Activated CD4-positive, alpha-beta T cell treated with anti-CD3 and anti-CD28 coated beads, Interleukin-2, amount 10 ng/mL, durations not matched to agents 24 days and 14 days (primary cell): ENCODE measurements at regions not wholly inside any gene's neighbourhood (a gene's known extent, or its start where the extent isn't known, plus 50 kb on each side); places are given as distances from the start of the nearest gene placed in this dataset.
A peak's percentile ranks its signal among the peaks of the same experiment; 100 is the strongest.

Experiments
- DNase-seq: peaks from one replicate; pipeline ENCODE4 v3.0.0; 2022
- H3K27ac Mint-ChIP-seq: one replicate; pipeline ENCODE4 v1.8.0; 2022; ENCODE audit warnings: mild to moderate bottlenecking, mixed read lengths
- H3K27me3 Mint-ChIP-seq: one replicate; pipeline ENCODE4 v1.8.0; 2022; ENCODE audit warnings: mixed read lengths
- H3K36me3 Mint-ChIP-seq: one replicate; pipeline ENCODE4 v1.8.0; 2022; ENCODE audit warnings: low read depth, mild to moderate bottlenecking, mixed read lengths
- H3K4me1 Mint-ChIP-seq: one replicate; pipeline ENCODE4 v1.8.0; 2021; ENCODE audit warnings: mixed read lengths
- H3K4me3 Mint-ChIP-seq: one replicate; pipeline ENCODE4 v1.8.0; 2022; ENCODE audit warnings: mild to moderate bottlenecking, moderate library complexity, mixed read lengths
- H3K9me3 Mint-ChIP-seq: one replicate; pipeline ENCODE4 v1.8.0; 2021; ENCODE audit warnings: mixed read lengths
- intact Hi-C: fragments of 100-400 bp; cut with micrococcal nuclease; formaldehyde crosslinking; loops from one replicate; pipeline ENCODE4 v1.15.1; 2023

DNA sequence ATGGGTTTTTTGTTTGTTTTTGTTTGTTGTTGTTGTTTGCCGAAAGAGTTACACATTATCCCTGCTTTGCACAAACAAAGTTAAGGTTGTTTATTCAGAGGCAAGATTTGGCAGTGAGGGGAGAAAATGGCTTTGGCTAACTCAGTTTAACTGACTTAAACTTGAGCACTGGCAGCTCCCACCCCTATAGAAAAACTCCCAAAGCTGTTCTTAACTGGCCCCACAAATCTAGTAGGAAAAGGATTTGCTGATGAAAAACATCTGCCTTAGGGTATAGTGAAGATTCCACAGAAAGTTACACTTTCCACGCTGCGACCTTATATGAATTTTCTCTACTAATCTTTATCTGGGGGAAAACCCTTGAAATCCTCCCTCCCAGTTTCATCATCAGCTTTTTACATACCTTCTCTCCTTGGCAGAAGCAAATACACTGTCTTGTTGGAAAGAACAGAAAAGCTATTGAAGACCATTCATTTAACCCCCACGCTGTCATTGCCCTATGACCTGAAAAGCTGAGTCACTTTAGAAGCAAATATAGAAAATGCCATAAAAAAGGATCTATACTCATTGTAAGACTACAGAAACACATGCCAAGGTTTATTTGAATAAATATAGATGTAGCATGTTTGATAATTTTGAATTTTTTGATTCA, 551.7 kb downstream of the NR2F2 start:
- no peaks in the 10 kb centered on the region for H3K36me3 Mint-ChIP-seq
- no peaks in the 10 kb centered on the region for H3K27me3 Mint-ChIP-seq
- intact Hi-C loops: no loop called here
- no peaks in the 10 kb centered on the region for H3K4me1 Mint-ChIP-seq
- no peak overlapping the region for H3K27ac Mint-ChIP-seq
- H3K4me3 Mint-ChIP-seq: no peak overlapping the region
- no peak for DNase-seq
- H3K9me3 Mint-ChIP-seq: peaks cover 10% of the 10 kb centered on the region

DNA sequence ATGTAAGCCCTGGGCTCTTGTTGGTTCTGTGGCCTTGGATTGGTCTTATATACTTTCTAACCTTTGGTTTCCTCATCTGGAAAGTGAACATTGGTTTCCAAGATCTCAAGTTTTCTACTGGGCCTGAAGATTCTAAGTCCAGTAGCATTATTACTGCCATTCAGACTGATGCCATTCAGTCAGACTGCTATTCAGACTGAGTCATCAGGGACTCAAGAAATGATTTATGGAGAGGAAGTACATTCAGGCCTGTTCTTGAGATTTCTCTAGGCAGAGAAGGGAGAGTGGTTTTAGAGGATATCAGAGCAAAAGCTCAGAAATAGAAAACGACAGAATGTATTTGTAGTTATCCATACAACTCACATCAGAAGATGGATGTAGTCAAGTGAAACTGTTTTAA, 557.2 kb downstream of the NR2F2 start:
- Mint-ChIP-seq H3K4me3 (no peak overlapping the region), H3K27ac (no peak overlapping the region), H3K27me3 (no peaks in the 10 kb centered on the region), H3K4me1 (peaks cover 10% of the 10 kb centered on the region), H3K36me3 (no peaks in the 10 kb centered on the region), H3K9me3 (peaks cover 7% of the 10 kb centered on the region)
- intact Hi-C loops: no loop called here
- DNase-seq: no peak

DNA sequence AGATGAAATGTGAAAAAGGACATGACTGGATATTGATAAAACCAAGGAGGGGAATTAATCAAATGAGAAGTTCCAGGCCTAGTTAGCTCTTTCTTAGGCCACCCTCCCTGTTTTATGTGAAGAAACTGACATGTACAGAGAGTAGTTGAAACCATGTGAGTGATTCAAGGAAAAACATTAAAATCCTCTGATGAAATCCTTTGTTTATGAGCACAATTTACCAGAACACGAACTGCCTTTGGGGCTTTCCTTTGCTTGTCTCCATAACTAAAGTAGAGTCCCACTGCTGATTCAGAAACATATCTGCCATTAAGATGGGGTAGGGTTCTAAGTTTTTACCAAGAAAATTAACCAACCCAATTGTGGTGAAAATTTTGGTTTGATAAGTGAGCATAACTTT, 558.3 kb downstream of the NR2F2 start:
- Mint-ChIP-seq H3K9me3 (peaks cover 7% of the 10 kb centered on the region), H3K36me3 (no peaks in the 10 kb centered on the region), H3K27me3 (peaks cover 1% of the 10 kb centered on the region), H3K27ac (peak overlapping the region; percentile 51), H3K4me3 (peak overlapping the region; percentile 18), H3K4me1 (peaks cover 10% of the 10 kb centered on the region)
- no peak for DNase-seq
- intact Hi-C loops: no loop called here

DNA sequence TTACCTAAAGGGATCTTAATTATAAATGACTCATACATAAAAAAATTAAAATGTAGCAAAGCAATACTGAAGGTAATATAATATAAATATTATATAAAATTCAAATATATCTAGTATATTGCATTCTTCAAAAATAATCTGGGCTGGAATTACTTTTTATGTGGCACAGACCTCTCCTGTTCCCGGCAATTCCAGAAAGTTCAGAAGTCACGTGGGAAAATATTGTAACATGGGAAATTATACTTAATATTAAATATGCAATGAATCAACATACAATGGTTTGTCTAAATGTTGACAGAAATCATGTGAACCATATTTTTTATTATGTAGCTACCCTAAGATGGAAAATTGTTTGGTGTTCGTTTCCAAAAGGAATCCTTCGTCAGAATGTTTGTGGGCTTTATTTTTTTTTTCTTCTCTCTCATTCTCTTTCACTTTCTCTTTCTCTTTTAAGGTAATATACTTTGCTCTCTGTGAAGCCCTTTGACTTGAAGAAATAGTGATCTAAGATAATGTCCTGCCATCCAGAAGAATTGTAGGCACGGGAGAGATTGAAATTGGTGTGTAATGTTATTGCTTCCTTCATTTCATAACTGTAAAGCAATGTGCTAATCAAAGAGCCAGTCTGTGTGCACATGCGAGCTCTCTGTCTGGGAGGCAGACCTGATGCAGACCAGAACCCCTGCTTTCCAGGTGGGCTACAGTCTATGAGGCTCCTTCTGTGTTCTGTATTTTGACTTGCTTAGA, 559.4 kb downstream of the NR2F2 start:
- Mint-ChIP-seq H3K4me3 (peak overlapping the region; percentile 83), H3K36me3 (no peaks in the 10 kb centered on the region), H3K27ac (peak overlapping the region; percentile 65), H3K4me1 (peaks cover 10% of the 10 kb centered on the region), H3K27me3 (peaks cover 1% of the 10 kb centered on the region), H3K9me3 (peaks cover 7% of the 10 kb centered on the region)
- intact Hi-C loops: no loop called here
- peak; percentile 58 for DNase-seq

DNA sequence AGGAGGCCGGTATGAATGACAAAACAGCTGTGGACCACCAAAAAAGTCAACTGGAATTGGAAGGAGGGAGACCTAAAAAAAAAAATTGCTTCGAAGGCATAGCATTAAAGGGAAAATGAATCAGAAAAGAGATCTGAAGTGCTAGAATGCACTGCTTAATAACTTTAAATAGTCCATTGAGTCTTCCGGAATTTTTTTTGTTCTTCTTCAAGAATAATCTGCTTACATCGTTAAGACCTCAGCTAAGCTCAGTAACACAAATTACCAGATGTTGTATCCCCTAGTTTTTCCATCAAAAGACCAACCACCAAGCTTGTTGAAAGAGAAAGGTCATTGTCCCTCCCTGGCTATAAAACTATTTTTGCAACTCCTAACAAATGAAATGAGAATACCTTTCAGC, 560.5 kb downstream of the NR2F2 start:
- no peaks in the 10 kb centered on the region for H3K36me3 Mint-ChIP-seq
- H3K4me1 Mint-ChIP-seq: peaks cover 10% of the 10 kb centered on the region
- intact Hi-C loops: no loop called here
- peak overlapping the region; percentile 14 for H3K4me3 Mint-ChIP-seq
- H3K9me3 Mint-ChIP-seq: peaks cover 7% of the 10 kb centered on the region
- DNase-seq: no peak
- no peak overlapping the region for H3K27ac Mint-ChIP-seq
- peaks cover 1% of the 10 kb centered on the region for H3K27me3 Mint-ChIP-seq

DNA sequence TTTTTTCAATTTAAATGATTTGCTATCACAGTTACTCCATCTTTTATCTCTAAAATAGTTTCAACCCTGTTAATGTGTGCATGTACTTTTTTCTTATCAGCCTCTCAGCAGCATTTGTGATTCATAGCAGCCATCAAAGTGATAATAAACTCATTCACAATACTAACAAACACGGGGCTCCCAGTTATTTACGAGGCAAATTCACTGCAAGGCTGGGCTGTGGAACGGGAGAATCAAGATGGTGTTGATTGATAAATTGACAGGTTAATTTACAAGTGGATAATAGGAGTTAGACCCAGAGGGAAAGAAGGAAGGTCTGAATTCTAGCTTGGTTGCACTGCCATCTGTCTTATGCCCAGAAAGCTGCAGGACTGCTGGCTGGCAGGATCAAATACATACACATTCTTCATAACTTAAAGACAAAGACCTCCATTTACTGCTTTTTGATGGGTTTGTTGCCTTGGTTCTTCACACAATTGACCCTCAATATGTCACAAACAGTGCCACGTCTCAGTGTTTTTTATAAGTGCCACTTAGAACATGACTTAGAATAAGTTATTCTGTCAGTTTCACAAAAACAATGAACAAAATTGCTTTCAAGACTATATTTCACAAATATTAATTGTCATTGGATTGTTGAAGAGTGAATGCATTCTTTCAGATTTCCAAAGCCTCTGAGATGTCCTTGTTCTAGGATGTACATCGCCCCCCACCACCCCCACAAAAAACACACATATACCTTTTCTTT, 562.8 kb downstream of the NR2F2 start:
- peaks cover 10% of the 10 kb centered on the region for H3K4me1 Mint-ChIP-seq
- peak; percentile 54 for DNase-seq
- H3K27ac Mint-ChIP-seq: no peak overlapping the region
- H3K27me3 Mint-ChIP-seq: peaks cover 1% of the 10 kb centered on the region
- H3K9me3 Mint-ChIP-seq: no peaks in the 10 kb centered on the region
- no peak overlapping the region for H3K4me3 Mint-ChIP-seq
- no peaks in the 10 kb centered on the region for H3K36me3 Mint-ChIP-seq
- intact Hi-C loops: no loop called here

DNA sequence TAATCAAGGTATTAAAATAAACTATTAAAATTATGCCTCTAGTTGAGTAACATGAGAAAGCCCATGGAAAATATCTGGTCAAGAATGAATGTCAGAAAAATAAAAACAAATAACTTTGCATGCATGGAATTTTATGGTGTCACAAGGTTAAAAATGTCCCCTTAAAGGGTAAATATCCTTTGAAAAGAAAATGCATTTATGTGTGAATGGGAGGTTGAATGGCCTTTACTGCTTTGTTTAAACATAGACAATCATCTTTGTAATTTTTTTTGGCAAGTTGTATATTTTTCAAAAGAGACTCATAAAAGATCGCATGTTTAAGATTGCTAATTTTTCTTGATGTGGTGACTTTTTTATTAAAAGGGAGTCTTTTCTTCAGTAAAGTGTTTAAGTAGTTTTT, 564.2 kb downstream of the NR2F2 start:
- H3K36me3 Mint-ChIP-seq: no peaks in the 10 kb centered on the region
- intact Hi-C loops: no loop called here
- H3K27ac Mint-ChIP-seq: no peak overlapping the region
- H3K9me3 Mint-ChIP-seq: no peaks in the 10 kb centered on the region
- H3K4me1 Mint-ChIP-seq: peaks cover 8% of the 10 kb centered on the region
- no peak overlapping the region for H3K4me3 Mint-ChIP-seq
- DNase-seq: no peak
- peaks cover 1% of the 10 kb centered on the region for H3K27me3 Mint-ChIP-seq

DNA sequence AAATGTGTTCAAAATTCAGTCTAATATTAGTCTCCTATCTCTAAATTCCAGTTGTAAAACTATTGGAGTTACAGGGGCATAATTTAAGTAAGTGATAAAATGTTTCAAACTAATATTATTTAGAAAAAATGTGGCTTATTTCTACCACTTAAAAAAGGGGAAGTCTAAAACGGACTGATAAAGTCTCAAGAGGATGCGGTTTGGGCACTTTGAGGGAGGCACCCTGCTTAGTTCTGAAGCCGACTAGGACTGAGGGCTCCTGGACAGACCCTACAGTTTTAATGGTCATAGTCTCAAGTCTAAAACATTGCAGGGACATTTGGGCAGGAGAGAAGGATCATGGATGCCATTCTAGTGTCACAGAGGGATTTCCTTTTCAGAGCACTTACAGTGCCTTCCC, 566.3 kb downstream of the NR2F2 start:
- no peaks in the 10 kb centered on the region for H3K36me3 Mint-ChIP-seq
- intact Hi-C loops: no loop called here
- peaks cover 1% of the 10 kb centered on the region for H3K27me3 Mint-ChIP-seq
- no peaks in the 10 kb centered on the region for H3K4me1 Mint-ChIP-seq
- peaks cover 10% of the 10 kb centered on the region for H3K9me3 Mint-ChIP-seq
- no peak overlapping the region for H3K4me3 Mint-ChIP-seq
- no peak overlapping the region for H3K27ac Mint-ChIP-seq
- DNase-seq: no peak

DNA sequence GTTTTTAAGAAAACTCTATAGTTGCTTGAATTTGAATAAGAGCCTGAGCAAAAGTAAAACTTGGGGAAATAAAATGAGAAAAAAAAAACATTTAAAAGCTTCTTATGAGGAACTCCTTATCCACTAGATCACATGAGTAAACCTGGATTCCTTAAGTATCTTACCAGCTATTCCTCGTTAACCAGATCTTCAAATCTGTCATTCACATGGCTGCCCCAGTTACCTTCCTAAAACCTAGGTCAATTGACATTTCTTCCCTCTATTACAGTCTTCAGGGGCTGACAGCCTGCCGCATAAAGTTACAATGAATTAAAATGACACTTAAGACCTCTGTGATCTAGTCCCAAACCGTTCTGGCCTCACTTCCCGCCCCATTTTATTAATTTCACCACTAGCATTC, 583.6 kb downstream of the NR2F2 start:
- Mint-ChIP-seq H3K9me3 (peaks cover 8% of the 10 kb centered on the region), H3K4me3 (no peak overlapping the region)
- intact Hi-C loops: no loop called here

DNA sequence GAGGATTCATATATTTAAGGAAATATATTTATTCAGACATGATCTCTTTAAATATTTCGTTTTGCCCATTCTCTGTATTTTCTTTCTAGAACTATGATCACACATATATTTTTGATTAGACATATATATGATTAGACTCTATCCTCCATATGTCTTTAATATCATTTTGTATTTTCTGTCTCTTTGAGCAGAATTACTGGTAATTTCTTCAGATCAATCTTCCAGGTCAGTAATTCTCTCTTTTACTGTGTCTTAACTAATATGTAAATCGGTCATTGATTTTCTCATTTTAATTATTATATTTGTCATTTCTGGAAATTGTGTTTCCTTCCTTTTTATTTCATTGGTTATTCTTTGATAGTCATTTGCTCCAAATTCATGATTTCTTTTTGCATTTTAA, 586.2 kb downstream of the NR2F2 start:
- DNase-seq: no peak
- intact Hi-C loops: no loop called here
- no peaks in the 10 kb centered on the region for H3K4me1 Mint-ChIP-seq
- H3K4me3 Mint-ChIP-seq: no peak overlapping the region
- no peaks in the 10 kb centered on the region for H3K27me3 Mint-ChIP-seq
- no peak overlapping the region for H3K27ac Mint-ChIP-seq
- H3K36me3 Mint-ChIP-seq: no peaks in the 10 kb centered on the region
- peaks cover 10% of the 10 kb centered on the region for H3K9me3 Mint-ChIP-seq

More for the DNA sequence above, 583.6 kb downstream of the NR2F2 start:
- DNase-seq: no peak
- Mint-ChIP-seq H3K4me1 (no peaks in the 10 kb centered on the region), H3K36me3 (no peaks in the 10 kb centered on the region), H3K27me3 (no peaks in the 10 kb centered on the region), H3K27ac (no peak overlapping the region)

DNA sequence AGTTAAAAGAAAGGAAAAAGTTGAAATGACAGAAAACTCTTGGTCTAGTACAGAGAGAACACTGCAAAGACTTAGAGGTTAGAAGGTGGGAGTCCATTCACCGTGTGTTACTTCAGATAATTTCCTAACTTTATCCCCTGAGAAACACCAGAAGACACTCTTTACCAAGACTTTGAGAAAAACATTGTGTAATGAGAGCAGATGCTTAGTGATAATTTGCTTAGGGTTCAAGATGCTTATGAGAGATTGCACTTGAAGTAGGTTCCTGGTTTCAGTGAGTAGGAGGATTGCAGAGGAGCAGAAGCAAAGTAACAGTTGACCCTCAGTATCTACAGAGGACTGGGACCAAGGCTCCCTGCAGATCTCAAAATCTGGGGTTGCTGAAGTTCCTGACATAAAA, 594.1 kb downstream of the NR2F2 start:
- no peak overlapping the region for H3K4me3 Mint-ChIP-seq
- H3K4me1 Mint-ChIP-seq: no peaks in the 10 kb centered on the region
- no peak overlapping the region for H3K27ac Mint-ChIP-seq
- DNase-seq: no peak
- intact Hi-C loops: no loop called here
- no peaks in the 10 kb centered on the region for H3K36me3 Mint-ChIP-seq
- no peaks in the 10 kb centered on the region for H3K27me3 Mint-ChIP-seq
- H3K9me3 Mint-ChIP-seq: no peaks in the 10 kb centered on the region

DNA sequence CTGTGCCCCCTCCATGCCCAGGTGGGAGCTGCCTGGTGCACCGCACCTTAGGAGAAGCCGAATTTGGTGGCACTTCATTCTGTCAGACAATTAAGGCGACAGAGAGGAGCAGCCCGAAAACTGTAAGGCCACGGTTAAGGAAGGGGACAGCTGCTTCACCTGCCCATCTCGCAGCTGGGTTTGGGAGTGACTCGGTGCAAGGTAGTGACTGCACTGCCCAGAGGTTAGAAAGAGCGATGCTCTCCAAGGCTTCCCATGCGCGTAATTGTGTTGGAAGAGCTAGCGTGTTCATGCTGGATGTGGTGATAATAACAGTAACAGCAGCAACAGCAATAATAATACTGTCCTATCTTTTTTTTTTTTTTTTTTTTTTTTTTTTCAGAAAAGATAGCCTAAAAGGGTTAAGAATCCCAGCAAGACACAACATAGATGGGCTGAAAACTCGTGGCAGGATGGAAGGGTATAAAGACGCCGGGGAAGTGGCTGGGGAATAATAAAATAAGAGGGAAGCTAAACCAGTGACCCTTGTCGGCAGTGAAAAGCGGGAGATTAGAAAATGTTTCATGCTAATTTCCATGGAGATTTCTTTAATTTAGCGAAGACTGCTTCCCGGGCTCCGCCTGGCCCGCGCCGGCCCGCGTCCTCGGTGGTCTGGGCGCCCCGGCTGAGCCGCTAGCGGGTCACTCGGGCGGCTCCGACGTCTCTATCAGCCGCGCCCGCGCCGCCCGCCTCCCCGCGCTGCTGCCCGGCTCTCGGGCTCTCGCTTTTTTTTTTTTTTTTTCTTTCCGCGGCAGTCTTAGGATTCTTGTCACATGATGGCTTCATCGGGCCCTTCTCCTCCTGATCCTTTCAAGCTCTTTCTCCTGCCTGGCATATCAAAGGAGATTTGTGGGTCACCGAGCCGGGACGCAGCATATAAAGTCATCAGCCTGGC, 617.1 kb downstream of the NR2F2 start:
- Mint-ChIP-seq H3K27me3 (peaks cover 18% of the 10 kb centered on the region), H3K4me1 (no peaks in the 10 kb centered on the region), H3K4me3 (no peak overlapping the region), H3K36me3 (no peaks in the 10 kb centered on the region), H3K9me3 (no peaks in the 10 kb centered on the region), H3K27ac (no peak overlapping the region)
- no peak for DNase-seq
- intact Hi-C loops: no loop called here

DNA sequence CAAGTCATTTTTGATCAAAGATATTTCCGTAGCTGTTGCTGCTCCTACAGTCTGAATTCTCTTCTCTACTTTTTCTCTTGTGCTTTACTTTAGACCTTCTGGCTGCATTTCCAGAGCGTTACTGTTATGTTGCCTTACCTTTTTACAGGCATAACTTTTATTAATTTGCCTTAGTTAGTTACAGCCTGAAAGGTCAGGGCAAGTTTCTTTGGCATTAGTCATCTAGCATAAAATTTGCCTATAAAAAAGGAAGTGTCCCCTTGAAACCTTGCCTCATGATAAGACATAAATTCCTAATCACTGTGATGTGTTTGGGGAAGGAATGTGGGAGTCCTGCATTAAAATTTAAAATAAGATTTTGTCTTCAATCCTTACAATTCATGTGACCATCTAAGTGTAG, 618.5 kb downstream of the NR2F2 start:
- no peaks in the 10 kb centered on the region for H3K36me3 Mint-ChIP-seq
- intact Hi-C loops: no loop called here
- DNase-seq: no peak
- H3K27me3 Mint-ChIP-seq: peaks cover 18% of the 10 kb centered on the region
- no peak overlapping the region for H3K4me3 Mint-ChIP-seq
- no peak overlapping the region for H3K27ac Mint-ChIP-seq
- H3K4me1 Mint-ChIP-seq: no peaks in the 10 kb centered on the region
- H3K9me3 Mint-ChIP-seq: no peaks in the 10 kb centered on the region
